ENCODE measurements at regions not wholly inside any gene's neighbourhood (a gene's known extent, or its start where the extent isn't known, plus 50 kb on each side); places are given as distances from the start of the nearest gene placed in this dataset.

- TF ChIP-seq, protein P1, sequence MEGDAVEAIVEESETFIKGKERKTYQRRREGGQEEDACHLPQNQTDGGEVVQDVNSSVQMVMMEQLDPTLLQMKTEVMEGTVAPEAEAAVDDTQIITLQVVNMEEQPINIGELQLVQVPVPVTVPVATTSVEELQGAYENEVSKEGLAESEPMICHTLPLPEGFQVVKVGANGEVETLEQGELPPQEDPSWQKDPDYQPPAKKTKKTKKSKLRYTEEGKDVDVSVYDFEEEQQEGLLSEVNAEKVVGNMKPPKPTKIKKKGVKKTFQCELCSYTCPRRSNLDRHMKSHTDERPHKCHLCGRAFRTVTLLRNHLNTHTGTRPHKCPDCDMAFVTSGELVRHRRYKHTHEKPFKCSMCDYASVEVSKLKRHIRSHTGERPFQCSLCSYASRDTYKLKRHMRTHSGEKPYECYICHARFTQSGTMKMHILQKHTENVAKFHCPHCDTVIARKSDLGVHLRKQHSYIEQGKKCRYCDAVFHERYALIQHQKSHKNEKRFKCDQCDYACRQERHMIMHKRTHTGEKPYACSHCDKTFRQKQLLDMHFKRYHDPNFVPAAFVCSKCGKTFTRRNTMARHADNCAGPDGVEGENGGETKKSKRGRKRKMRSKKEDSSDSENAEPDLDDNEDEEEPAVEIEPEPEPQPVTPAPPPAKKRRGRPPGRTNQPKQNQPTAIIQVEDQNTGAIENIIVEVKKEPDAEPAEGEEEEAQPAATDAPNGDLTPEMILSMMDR (IDR thresholded peaks at IDR 0.05) = no peak
- TF ChIP-seq POLR2A (IDR thresholded peaks at IDR 0.05) (no peak), POLR2AphosphoS5 (IDR thresholded peaks at IDR 0.05) (no peak)
Observed at GRCh38 chr4:67106861-67107460, 438.3 kb downstream of the CENPC start.
